ENCODE measurements at regions not wholly inside any gene's neighbourhood (a gene's known extent, or its start where the extent isn't known, plus 50 kb on each side); places are given as distances from the start of the nearest gene placed in this dataset.
"Not testable (repeated sequence)": the region's sequence is repeated elsewhere in the genome, so short reads cannot be mapped to it uniquely, and the experiment has no call there.

- not testable (repeated sequence) for TF ChIP-seq EP300 (conservative IDR thresholded peaks at IDR 0.05; ENCODE audit: poor library complexity, severe bottlenecking); CTCF (IDR thresholded peaks at IDR 0.05; ENCODE audit: poor library complexity, severe bottlenecking); POLR2AphosphoS5 (IDR thresholded peaks at IDR 0.05); SMC3 (conservative IDR thresholded peaks at IDR 0.05; ENCODE audit: poor library complexity); TAF1 (IDR thresholded peaks at IDR 0.05; ENCODE audit: low read depth)
Observed at GRCh38 chr16:29217104-29217751, 189.3 kb downstream of the NPIPB11 start.
